ENCODE measurements at regions not wholly inside any gene's neighbourhood (a gene's known extent, or its start where the extent isn't known, plus 50 kb on each side); places are given as distances from the start of the nearest gene placed in this dataset.
"Not testable (repeated sequence)": the region's sequence is repeated elsewhere in the genome, so short reads cannot be mapped to it uniquely, and the experiment has no call there.

DNA sequence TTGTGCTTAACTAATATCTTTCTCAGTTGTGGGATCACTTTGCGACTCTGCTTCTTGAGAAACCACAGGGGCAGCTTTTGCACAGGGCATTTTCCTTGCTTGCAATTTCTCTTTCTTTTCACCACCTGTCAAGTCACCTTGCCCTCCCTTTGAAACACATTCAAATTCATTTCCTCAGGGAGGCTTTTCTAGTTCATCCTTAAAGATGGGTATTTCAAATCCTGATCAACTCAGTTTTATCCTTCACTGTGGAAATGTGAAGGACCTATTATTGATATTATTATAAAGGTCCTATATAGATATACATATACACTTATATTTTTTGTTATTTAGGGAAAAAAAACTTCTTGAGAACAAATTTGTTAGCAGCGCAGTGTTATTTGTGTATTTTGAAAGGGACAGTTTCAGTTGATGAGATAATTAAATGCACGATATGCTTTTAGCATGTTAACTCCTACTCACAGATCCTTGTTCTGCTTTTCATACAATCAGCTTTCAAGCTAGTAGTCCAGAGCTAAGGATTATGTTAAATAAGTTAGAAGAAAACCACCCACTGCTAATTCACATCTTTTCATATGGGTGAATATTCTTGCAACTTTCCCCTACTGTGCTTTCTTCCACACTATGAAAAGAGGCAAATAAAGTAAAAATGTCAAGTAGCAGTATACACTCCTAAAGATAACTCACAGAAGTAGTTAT lies 501.4 kb upstream of the RGS6 start:
- H3K36me3 ChIP-seq: no peaks in the 10 kb centered on the region
- H3K9me3 ChIP-seq: no peaks in the 10 kb centered on the region
- no peak overlapping the region for H3K27ac ChIP-seq
- TF ChIP-seq, protein P1, sequence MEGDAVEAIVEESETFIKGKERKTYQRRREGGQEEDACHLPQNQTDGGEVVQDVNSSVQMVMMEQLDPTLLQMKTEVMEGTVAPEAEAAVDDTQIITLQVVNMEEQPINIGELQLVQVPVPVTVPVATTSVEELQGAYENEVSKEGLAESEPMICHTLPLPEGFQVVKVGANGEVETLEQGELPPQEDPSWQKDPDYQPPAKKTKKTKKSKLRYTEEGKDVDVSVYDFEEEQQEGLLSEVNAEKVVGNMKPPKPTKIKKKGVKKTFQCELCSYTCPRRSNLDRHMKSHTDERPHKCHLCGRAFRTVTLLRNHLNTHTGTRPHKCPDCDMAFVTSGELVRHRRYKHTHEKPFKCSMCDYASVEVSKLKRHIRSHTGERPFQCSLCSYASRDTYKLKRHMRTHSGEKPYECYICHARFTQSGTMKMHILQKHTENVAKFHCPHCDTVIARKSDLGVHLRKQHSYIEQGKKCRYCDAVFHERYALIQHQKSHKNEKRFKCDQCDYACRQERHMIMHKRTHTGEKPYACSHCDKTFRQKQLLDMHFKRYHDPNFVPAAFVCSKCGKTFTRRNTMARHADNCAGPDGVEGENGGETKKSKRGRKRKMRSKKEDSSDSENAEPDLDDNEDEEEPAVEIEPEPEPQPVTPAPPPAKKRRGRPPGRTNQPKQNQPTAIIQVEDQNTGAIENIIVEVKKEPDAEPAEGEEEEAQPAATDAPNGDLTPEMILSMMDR (IDR thresholded peaks at IDR 0.05): no peak
- no peaks in the 10 kb centered on the region for H3K4me1 ChIP-seq (ENCODE audit: control insufficient read depth in 1 of 2, insufficient read depth in 1 of 2, low read depth in 1 of 2, low read length in 1 of 2)
- H3K4me3 ChIP-seq (ENCODE audit: low read depth in 1 of 2, low read length in 1 of 2): no peak overlapping the region
- H3K27me3 ChIP-seq: no peaks in the 10 kb centered on the region

DNA sequence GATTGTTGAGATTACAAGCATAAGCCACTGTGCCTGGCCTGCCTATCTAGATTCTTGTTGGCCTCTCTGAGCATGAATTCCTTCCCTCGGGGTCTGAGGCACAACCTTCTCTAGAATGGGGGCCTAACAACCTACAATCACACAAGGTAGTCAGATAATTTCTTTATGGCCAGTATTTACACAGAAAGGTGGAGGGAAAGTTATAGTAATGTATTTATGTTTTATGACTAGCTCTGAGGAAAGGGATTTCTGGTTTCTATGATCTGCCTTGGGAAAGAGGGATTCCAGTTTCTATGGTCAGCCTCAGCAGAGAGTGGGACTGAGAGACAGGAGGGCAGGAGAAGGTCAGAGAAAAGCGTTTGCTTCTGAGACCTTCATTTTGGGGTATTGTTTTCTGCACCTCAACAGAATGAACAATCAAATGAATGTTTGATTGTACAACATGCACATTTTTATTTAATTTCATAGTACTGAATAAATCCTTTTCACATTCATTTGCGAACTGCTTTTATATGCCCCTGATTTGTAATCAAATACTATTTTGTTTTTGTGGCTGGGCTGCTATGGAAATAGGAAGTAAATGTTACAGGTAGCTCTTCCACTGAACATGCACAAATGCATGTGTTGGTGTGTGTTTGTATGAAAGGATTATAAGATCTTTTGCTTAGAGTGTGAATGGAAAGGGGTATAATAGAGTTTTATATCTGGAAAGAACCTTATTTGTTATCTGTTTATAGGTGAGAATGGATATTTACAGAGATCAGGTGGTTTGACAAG lies 499.7 kb upstream of the RGS6 start:
- TF ChIP-seq, protein P1 (IDR thresholded peaks at IDR 0.05): no peak
- Histone ChIP-seq H3K4me1 (ENCODE audit: control insufficient read depth in 1 of 2, insufficient read depth in 1 of 2, low read depth in 1 of 2, low read length in 1 of 2) (no peaks in the 10 kb centered on the region), H3K36me3 (no peaks in the 10 kb centered on the region), H3K4me3 (ENCODE audit: low read depth in 1 of 2, low read length in 1 of 2) (no peak overlapping the region), H3K27me3 (no peaks in the 10 kb centered on the region), H3K9me3 (no peaks in the 10 kb centered on the region), H3K27ac (peak overlapping the region; percentile 44)

DNA sequence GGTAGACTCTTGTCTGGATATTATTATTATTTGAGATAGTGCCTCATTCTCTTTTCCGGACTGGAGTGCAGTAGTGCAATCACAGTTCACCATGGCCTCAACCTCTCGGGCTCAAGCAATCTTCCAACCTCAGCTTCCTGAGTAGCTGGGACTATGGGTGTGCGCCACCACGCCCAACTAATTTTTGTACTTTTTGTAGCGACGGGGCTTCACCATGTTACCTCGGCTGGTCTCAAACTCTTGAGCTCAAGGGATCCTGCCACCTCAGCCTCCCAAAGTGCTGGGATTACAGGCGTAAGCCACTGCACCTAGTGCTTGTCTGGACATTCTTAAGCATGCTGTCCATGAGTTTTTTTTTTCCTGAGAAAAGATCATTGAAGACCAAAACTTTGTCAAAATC lies 498.9 kb upstream of the RGS6 start:
- H3K4me1 ChIP-seq (ENCODE audit: control insufficient read depth in 1 of 2, insufficient read depth in 1 of 2, low read depth in 1 of 2, low read length in 1 of 2): no peaks in the 10 kb centered on the region
- no peak overlapping the region for H3K4me3 ChIP-seq (ENCODE audit: low read depth in 1 of 2, low read length in 1 of 2)
- no peaks in the 10 kb centered on the region for H3K27me3 ChIP-seq
- H3K27ac ChIP-seq: peak overlapping the region; percentile 44
- no peaks in the 10 kb centered on the region for H3K9me3 ChIP-seq
- TF ChIP-seq, protein P1 (IDR thresholded peaks at IDR 0.05): no peak
- no peaks in the 10 kb centered on the region for H3K36me3 ChIP-seq

DNA sequence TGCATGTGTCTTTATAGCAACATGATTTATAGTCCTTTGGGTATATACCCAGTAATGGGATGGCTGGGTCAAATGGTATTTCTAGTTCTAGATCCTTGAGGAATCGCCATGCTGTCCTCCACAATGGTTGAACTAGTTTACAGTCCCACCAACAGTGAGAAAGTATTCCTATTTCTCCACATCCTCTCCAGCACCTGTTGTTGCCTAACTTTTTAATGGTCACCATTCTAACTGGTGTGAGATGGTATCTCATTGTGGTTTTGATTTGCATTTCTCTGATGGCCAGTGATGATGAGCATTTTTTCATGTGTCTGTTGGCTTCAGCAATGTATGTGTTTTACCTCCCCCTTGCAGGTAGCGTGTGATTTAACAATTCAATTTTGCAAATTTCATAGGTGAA lies 496.6 kb upstream of the RGS6 start:
- not testable (repeated sequence) for H3K27ac ChIP-seq; H3K27me3 ChIP-seq; H3K4me1 ChIP-seq (ENCODE audit: control insufficient read depth in 1 of 2, insufficient read depth in 1 of 2, low read depth in 1 of 2, low read length in 1 of 2); H3K9me3 ChIP-seq; H3K36me3 ChIP-seq; H3K4me3 ChIP-seq (ENCODE audit: low read depth in 1 of 2, low read length in 1 of 2)

DNA sequence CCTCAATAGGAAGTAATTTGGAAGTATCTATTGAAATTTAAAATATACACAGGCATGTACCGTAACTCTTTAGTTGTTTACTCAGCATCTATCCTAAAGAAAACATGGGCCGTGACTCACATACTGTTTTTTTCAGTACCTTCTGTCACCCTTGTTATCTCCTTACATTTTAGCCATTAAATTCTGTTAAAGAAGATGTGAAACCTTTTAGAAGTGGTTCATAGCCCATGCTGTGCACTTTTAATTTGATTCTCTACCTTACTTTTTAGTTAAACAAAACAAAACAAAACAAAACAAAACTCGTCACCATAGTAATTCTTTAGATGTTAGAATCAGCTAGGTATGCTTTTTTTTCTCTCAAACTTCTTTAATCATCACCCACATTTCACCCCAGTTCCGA lies 494.4 kb upstream of the RGS6 start:
- TF ChIP-seq, protein P1 (IDR thresholded peaks at IDR 0.05): no peak
- no peak overlapping the region for H3K4me3 ChIP-seq (ENCODE audit: low read depth in 1 of 2, low read length in 1 of 2)
- H3K27me3 ChIP-seq: no peaks in the 10 kb centered on the region
- H3K9me3 ChIP-seq: no peaks in the 10 kb centered on the region
- H3K36me3 ChIP-seq: no peaks in the 10 kb centered on the region
- no peak overlapping the region for H3K27ac ChIP-seq
- peaks cover 5 to 7% of the 10 kb centered on the region in 2 experiments for H3K4me1 ChIP-seq (ENCODE audit: control insufficient read depth in 1 of 2, insufficient read depth in 1 of 2, low read depth in 1 of 2, low read length in 1 of 2)

DNA sequence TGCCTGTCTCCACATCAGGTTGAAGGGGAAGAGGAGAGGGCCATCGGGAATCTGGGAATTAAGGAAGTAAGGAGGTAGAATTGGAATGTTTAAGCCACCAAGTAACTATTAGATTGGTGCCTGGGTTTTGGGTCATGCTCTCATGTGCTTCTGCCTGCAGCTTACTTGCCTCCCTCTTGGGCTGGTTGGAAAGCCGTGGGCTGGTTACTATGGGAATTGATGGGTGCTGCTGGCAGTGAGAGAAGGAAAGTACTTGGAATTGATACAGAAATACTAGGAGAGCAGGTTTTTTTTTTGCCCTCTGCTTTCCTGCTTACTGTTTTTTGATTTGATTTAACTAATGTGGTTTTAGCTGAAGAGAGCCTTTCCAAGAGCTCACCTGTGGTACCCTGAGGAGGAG lies 493.5 kb upstream of the RGS6 start:
- no peak overlapping the region for H3K4me3 ChIP-seq (ENCODE audit: low read depth in 1 of 2, low read length in 1 of 2)
- no peaks in the 10 kb centered on the region for H3K27me3 ChIP-seq
- TF ChIP-seq, protein P1 (IDR thresholded peaks at IDR 0.05): no peak
- H3K27ac ChIP-seq: peak overlapping the region; percentile 20
- H3K9me3 ChIP-seq: no peaks in the 10 kb centered on the region
- H3K36me3 ChIP-seq: no peaks in the 10 kb centered on the region
- peaks cover 5 to 7% of the 10 kb centered on the region in 2 experiments for H3K4me1 ChIP-seq (ENCODE audit: control insufficient read depth in 1 of 2, insufficient read depth in 1 of 2, low read depth in 1 of 2, low read length in 1 of 2)
